ENCODE measurements at regions not wholly inside any gene's neighbourhood (a gene's known extent, or its start where the extent isn't known, plus 50 kb on each side); places are given as distances from the start of the nearest gene placed in this dataset.

DNA sequence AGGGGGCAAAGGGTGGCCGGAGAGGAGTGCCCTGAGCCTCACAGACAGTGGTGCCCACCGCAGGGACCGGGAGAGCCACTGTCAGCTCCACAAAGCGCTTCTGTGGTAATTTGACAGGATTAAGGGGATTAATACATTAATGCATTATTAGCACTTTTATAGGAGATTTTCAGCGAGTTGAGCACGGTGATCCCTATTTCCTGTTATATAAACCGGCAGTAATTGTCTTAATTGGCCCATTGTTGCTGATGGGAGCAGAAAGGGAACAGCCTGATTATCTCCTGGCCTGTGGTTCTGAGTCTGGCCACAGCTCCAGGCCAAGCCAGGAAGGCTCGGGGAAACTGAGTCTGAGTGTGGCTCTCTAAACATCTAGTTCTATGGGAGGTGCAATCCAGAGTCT, 423.6 kb downstream of the CDK5RAP2 start:
- TF ChIP-seq, protein P1, sequence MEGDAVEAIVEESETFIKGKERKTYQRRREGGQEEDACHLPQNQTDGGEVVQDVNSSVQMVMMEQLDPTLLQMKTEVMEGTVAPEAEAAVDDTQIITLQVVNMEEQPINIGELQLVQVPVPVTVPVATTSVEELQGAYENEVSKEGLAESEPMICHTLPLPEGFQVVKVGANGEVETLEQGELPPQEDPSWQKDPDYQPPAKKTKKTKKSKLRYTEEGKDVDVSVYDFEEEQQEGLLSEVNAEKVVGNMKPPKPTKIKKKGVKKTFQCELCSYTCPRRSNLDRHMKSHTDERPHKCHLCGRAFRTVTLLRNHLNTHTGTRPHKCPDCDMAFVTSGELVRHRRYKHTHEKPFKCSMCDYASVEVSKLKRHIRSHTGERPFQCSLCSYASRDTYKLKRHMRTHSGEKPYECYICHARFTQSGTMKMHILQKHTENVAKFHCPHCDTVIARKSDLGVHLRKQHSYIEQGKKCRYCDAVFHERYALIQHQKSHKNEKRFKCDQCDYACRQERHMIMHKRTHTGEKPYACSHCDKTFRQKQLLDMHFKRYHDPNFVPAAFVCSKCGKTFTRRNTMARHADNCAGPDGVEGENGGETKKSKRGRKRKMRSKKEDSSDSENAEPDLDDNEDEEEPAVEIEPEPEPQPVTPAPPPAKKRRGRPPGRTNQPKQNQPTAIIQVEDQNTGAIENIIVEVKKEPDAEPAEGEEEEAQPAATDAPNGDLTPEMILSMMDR (IDR thresholded peaks at IDR 0.05), result no peak
- TF ChIP-seq POLR2A (IDR thresholded peaks at IDR 0.05), result no peak
- no peak for TF ChIP-seq POLR2AphosphoS5 (IDR thresholded peaks at IDR 0.05; ENCODE audit: insufficient read depth in 1 of 2, low read depth in 1 of 2)
